Right lobe of liver (tissue), 6 donors: ENCODE measurements at regions not wholly inside any gene's neighbourhood (a gene's known extent, or its start where the extent isn't known, plus 50 kb on each side); places are given as distances from the start of the nearest gene placed in this dataset.

Experiments
- ATAC-seq, 4 donors: fragments of 200-7000 bp; cut with Tn5 transposase; one replicate each; pipeline ENCODE4 v1.9.1; 2020; ENCODE audit warnings: mild to moderate bottlenecking in 4 of 4, moderate library complexity in 4 of 4
- DNase-seq, 3 donors: peaks; one replicate each; pipeline ENCODE4 v3.0.0-alpha.2; 2020
- H3K27ac ChIP-seq, 3 donors: fragments of 200-600 bp; one replicate each; pipeline ENCODE4 v1.8.0; 2022
- H3K27me3 ChIP-seq, 2 donors: fragments of 200-600 bp; one replicate each; pipeline ENCODE4 v1.8.0; 2022
- H3K36me3 ChIP-seq, 4 donors: fragments of 200-600 bp; sonication (generic) in 1 of 4; one replicate each; pipeline versions ENCODE4 v1.5.1 to v1.8.0; 2017 to 2022; ENCODE audit warnings: control low read depth in 1 of 4
- H3K4me1 ChIP-seq, 4 donors: fragments of 200-600 bp; sonication (generic) in 1 of 4; one replicate each; pipeline versions ENCODE4 v1.5.1 to v1.8.0; 2017 to 2022; ENCODE audit warnings: control low read depth in 1 of 4
- H3K4me3 ChIP-seq, 3 donors: fragments of 200-600 bp; one replicate each; pipeline ENCODE4 v1.8.0; 2022
- H3K9me3 ChIP-seq, 4 donors: fragments of 200-600 bp; sonication (generic) in 1 of 4; one replicate each; pipeline versions ENCODE4 v1.5.1 to v1.8.0; 2017 to 2022; ENCODE audit warnings: control low read depth in 1 of 4
- POLR2A ChIP-seq: fragments of 450-650 bp; IDR thresholded peaks from one replicate; pipeline ENCODE4 v1.6.1; 2017; ENCODE audit warnings: antibody characterized with exemption, mild to moderate bottlenecking
- WGBS: methylation state at CpG from one replicate; pipeline ENCODE4 v1.1.6; 2018; ENCODE audit warnings: low coverage, low lambda C conversion rate; ENCODE audit not compliant: insufficient coverage; ENCODE audit errors: missing lambda C conversion rate; 5-methylcytosine and 5-hydroxymethylcytosine counted together
- intact Hi-C, 2 donors: fragments of 100-400 bp; cut with DNase I; formaldehyde crosslinking; loops; one replicate each; pipeline versions ENCODE4 v1.11.2 to v1.14.1; 2022
- TF ChIP-seq, protein P1 (sequence below), 4 donors: fragments of 200-600 bp in 3 of 4; fragments of 450-650 bp in 1 of 4; IDR thresholded peaks; one replicate each; pipeline versions ENCODE4 v1.5.1 to v1.8.0; 2016 to 2022; ENCODE audit warnings: antibody characterized with exemption in 4 of 4, mild to moderate bottlenecking in 2 of 4
- donor health status: DM: no; HTN: yes; CAD: no.
- donor health status: DM: no; HTN: no; CAD: no.
- donor health status: DM: no; HTN: no; CAD: no.
- donor health status: DM: no; HTN: yes; CAD: no.
- donor health status: DM: no; HTN: yes; CAD: no.

DNA sequence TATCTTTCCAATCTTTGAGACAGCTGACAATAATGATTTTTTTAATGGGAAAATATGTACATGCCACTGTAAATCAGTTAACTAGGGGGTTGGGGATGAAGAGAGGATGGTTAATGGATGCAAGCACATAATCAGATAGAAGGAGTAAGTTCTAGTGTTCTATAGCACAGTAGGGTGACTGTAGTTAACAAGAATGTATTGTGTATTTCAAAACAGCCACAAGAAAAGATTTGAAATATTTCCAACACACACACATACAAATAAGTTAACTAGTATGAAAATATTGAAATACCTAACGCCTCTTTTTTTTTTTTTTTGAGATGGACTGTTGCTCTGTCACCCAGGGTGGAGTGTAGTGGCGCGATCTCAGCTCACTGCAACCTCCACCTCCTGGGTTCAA, 153.4 kb upstream of the SALL4 start:
- Histone ChIP-seq H3K36me3 (no peaks in the 10 kb centered on the region), H3K4me3 (no peak overlapping the region), H3K9me3 (no peaks in the 10 kb centered on the region), H3K4me1 (no peaks in the 10 kb centered on the region), H3K27ac (no peak overlapping the region), H3K27me3 (no peaks in the 10 kb centered on the region)
- ATAC-seq (no peak), DNase-seq (no peak)
- no peak for TF ChIP-seq POLR2A
- TF ChIP-seq, protein P1, sequence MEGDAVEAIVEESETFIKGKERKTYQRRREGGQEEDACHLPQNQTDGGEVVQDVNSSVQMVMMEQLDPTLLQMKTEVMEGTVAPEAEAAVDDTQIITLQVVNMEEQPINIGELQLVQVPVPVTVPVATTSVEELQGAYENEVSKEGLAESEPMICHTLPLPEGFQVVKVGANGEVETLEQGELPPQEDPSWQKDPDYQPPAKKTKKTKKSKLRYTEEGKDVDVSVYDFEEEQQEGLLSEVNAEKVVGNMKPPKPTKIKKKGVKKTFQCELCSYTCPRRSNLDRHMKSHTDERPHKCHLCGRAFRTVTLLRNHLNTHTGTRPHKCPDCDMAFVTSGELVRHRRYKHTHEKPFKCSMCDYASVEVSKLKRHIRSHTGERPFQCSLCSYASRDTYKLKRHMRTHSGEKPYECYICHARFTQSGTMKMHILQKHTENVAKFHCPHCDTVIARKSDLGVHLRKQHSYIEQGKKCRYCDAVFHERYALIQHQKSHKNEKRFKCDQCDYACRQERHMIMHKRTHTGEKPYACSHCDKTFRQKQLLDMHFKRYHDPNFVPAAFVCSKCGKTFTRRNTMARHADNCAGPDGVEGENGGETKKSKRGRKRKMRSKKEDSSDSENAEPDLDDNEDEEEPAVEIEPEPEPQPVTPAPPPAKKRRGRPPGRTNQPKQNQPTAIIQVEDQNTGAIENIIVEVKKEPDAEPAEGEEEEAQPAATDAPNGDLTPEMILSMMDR (IDR thresholded peaks at IDR 0.05): no peak
- intact Hi-C loops: no loop called here
- 75% methylated on average over 1 of the region's 3 CpGs for WGBS

DNA sequence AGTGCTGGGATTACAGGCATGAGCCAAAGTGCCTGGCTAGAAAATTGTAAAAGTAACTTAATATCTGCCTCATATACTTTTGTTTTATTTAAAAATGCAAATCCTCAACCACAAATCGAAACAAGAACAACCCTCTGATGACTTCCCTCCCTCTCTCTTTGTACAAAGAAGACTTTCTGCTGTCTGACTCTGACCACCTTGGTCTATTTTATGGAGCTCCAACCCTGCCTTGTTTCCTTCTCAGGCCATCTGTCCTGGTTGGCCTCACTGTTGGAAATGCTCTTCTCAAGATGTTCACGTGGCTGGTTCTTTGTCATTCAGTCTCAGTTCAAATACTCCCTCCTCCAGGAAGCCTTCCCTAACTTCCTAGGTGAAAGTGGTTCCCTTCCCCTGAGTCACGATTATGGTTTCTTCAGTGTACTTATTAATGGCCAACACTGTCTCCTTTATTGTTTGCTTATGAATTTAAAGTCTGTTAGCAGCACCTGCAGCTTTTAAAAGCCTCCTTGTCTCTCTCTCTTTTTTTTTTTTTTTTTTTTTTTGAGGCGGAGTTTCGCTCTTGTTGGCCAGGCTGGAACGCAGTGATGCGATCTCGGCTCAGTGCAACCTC, 151.5 kb upstream of the SALL4 start:
- no peak for TF ChIP-seq POLR2A
- TF ChIP-seq, protein P1 (IDR thresholded peaks at IDR 0.05): no peak
- no peaks in the 10 kb centered on the region for H3K36me3 ChIP-seq
- H3K4me3 ChIP-seq: no peak overlapping the region
- WGBS: 69% methylated on average over 3 of the region's 8 CpGs
- no peaks in the 10 kb centered on the region for H3K4me1 ChIP-seq
- no peaks in the 10 kb centered on the region for H3K27me3 ChIP-seq
- no peak overlapping the region for H3K27ac ChIP-seq
- ATAC-seq (no peak), DNase-seq (no peak)
- no peaks in the 10 kb centered on the region for H3K9me3 ChIP-seq
- intact Hi-C loops: no loop called here

DNA sequence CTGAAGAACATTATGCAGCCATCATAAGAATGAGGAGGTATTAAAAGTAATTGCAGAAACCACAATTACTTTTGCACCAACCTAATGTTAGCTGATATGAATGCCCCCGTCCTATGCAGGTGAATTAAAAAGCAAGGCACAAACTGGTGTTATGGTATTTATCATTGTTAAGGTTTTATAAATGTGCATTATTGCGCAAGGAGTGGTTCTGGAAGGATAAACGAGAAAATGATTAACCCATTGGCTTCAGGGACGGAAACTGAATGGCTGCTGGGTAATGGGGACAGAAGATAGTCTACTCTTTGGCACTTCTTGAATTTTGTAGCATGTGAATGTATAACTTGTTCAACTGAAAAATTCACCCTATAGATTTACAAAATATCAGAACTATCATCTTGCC, 148.6 kb upstream of the SALL4 start:
- Histone ChIP-seq H3K9me3 (no peaks in the 10 kb centered on the region), H3K4me3 (no peak overlapping the region), H3K36me3 (no peaks in the 10 kb centered on the region), H3K4me1 (no peaks in the 10 kb centered on the region), H3K27ac (no peak overlapping the region), H3K27me3 (no peaks in the 10 kb centered on the region)
- 64% methylated on average over 4 of the region's 4 CpGs for WGBS
- intact Hi-C loops: no loop called here
- ATAC-seq (no peak), DNase-seq (no peak)
- TF ChIP-seq, protein P1 (IDR thresholded peaks at IDR 0.05): no peak
- no peak for TF ChIP-seq POLR2A

DNA sequence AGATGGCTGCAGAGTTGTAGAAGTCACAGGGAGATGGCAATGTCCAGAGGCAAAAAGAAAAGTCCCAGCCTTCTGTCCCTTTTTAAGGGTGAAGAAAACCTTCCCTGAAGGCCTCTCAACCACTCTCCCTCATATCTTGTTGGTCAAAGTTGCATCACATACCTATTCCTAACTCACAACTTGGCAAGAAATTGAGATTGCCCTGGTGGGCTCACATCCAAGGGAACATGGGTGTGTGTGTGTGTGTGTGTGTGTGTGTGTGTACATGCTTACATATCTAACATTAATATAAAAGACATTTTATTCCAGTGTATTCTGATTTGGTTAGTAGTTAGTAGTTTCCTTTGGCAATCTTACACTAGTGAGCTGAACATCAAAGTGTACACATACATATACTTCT, 144.3 kb upstream of the SALL4 start:
- no peak overlapping the region for H3K27ac ChIP-seq
- no peaks in the 10 kb centered on the region for H3K36me3 ChIP-seq
- ATAC-seq: no peak
- no peaks in the 10 kb centered on the region for H3K9me3 ChIP-seq
- intact Hi-C loops: no loop called here
- TF ChIP-seq POLR2A: no peak
- TF ChIP-seq, protein P1 (IDR thresholded peaks at IDR 0.05): no peak
- H3K4me3 ChIP-seq: no peak overlapping the region
- no peak for DNase-seq
- no peaks in the 10 kb centered on the region for H3K27me3 ChIP-seq
- H3K4me1 ChIP-seq: no peaks in the 10 kb centered on the region

DNA sequence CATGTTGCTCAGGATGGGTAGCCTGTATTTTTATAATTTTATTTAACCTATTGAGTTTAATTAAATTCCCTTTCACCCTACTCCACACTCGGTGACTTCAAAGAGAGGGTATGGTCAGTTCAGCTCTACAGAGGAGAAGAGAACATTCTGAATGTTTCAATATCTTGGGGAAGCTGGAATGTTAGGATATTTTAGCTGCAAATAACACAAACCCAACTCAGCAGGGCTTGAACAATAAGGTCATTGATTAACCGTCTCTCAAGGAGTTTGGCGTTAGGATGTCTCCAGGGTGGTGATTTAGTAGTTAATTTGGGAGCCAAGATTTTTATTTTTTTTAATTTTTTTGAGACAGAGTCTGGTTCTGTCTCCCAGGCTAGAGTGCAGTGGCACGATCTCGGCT, 143.6 kb upstream of the SALL4 start:
- WGBS: 91% methylated on average over 5 of the region's 5 CpGs
- no peak for DNase-seq
- TF ChIP-seq, protein P1 (IDR thresholded peaks at IDR 0.05): no peak
- TF ChIP-seq POLR2A: no peak

More for the DNA sequence above, 143.6 kb upstream of the SALL4 start:
- Histone ChIP-seq H3K4me3 (no peak overlapping the region), H3K27me3 (no peaks in the 10 kb centered on the region), H3K9me3 (no peaks in the 10 kb centered on the region), H3K4me1 (no peaks in the 10 kb centered on the region), H3K27ac (no peak overlapping the region), H3K36me3 (no peaks in the 10 kb centered on the region)
- no peak for ATAC-seq
- intact Hi-C loops: no loop called here
